Erythroblast (primary cell): ENCODE measurements at regions not wholly inside any gene's neighbourhood (a gene's known extent, or its start where the extent isn't known, plus 50 kb on each side); places are given as distances from the start of the nearest gene placed in this dataset.

ENCODE experiments used
- GATA1 ChIP-seq: IDR thresholded peaks from 2 replicates; pipeline ENCODE4 v1.6.1; 2011; ENCODE audit warnings: low read depth, mild to moderate bottlenecking, control low read depth, low read length, moderate library complexity
- POLR2A ChIP-seq: IDR thresholded peaks from 2 replicates; pipeline ENCODE4 v1.6.1; 2011; ENCODE audit warnings: mild to moderate bottlenecking, low read length

- no peak for TF ChIP-seq POLR2A
- no peak for TF ChIP-seq GATA1
These were observed 756.9 kb downstream of the FAT4 start for GRCh38 chr4:126071346-126072333.
